NCI-H2081 treated with DMSO at 0.1 percent for 48 hours (cell line): ENCODE measurements at regions not wholly inside any gene's neighbourhood (a gene's known extent, or its start where the extent isn't known, plus 50 kb on each side); places are given as distances from the start of the nearest gene placed in this dataset.
"Not testable (repeated sequence)": the region's sequence is repeated elsewhere in the genome, so short reads cannot be mapped to it uniquely, and the experiment has no call there.

Experiments used
- DNase-seq: peaks from one replicate; lab custom pipeline; 2025; lab: John Stamatoyannopoulos, UW

GRCh38 chr14:44453433-44454171 lies 53.5 kb downstream of the FSCB start:
- DNase-seq: no peak

GRCh38 chr14:44450232-44450631 lies 56.9 kb downstream of the FSCB start:
- not testable (repeated sequence) for DNase-seq

- no peak for DNase-seq
These were observed 57.4 kb downstream of the FSCB start for GRCh38 chr14:44449680-44450079.

DNA sequence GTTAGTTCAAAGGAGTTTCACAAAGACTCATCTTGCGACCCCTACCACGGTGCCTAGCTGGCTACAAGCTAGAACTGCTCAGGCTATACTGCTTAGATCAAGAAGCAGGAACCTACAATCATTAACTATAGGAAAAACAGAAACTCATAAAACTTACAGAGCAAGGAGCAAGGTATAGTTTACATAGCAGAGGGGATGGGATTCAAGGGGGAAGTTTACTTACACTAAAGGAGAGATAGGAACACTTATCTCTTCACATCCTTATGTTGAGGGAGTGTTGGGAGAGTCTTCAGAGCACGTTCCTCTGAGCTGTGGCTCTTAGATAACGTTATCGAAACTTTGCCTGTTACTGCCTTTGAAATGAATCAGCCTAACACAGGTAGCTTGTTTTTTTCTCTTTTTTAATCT lies 58.1 kb downstream of the FSCB start:
- no peak for DNase-seq

DNA sequence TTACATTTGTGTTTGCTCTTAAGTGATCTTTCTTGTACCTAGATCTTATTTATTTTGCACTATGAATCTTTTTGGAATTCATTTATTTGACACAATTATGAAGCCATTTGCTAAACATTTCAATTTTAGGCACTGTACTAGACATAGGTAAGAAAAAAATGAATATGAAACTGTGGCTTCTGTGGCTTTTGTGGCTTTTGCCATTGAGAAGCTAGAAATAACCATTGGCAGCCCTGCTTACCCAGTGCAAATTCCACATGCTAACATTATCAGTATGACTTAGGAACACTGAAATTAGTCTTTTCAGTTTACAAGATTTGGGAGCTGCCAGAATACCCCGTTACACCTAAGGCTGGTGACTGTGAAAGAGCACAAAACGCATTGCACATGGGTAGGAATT lies 60.1 kb downstream of the FSCB start:
- no peak for DNase-seq

DNA sequence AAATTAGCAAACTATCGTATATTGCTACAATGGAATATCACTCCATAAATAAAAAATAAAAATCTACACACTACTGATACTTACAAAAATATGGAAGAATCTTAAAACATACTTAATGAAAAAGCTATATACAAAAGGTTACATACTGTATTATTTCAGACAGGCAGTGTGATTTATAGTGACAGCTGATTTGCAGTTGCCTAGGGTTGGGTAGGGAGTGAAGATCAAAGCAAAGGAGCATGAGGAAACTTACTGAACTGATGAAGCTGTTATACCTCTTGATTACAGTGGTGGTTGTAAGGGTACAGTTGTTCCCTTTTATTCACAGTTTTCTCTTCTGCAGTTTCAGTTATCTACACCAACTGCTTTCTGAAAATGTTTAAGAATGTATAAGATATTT lies 62.6 kb downstream of the FSCB start:
- DNase-seq: no peak

- no peak for DNase-seq
These were observed 68.1 kb downstream of the FSCB start for GRCh38 chr14:44438936-44439335.

GRCh38 chr14:44438221-44438620 lies 68.9 kb downstream of the FSCB start:
- DNase-seq: no peak

DNA sequence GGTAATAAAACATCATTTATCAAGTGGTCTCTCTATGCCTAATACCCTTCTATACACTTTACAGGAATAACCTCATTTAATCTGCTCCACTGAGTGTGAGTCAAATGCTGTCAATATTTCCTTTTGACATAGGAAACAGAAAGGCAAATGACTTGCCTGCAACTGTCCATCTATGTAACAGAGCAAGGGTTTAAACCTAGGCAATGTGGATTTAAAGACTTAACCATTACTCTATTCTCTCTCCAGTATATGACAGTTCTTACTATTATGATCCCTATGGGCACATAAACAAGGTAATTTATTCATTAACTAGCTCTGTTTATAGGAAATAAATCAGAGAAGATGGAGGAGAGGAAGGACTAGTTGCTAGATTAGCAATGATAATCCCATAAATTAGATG lies 70.6 kb downstream of the FSCB start:
- no peak for DNase-seq

- no peak for DNase-seq
These were observed 78.7 kb downstream of the FSCB start for GRCh38 chr14:44428231-44428945.

DNA sequence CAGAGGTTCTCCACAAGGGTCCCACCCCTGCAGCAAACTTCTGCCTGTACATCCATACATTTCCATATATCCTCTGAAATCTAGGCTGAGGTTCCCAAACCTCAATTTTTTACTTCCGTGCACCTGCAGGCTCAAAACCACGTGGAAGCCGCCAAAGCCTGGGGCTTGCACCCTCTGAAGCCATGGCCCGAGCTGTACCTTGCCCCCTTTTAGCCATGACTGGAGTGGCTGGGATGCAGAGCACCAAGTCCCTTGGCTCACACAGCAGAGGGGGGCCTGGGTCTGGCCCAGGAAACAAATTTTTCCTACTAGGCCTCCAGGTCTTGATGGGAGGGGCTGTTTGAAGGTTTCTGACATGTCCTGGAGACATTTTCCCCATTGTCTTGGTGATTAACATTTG lies 84.4 kb downstream of the FSCB start:
- DNase-seq: no peak

- DNase-seq: no peak
These were observed 86.9 kb downstream of the FSCB start for GRCh38 chr14:44420226-44420625.

- no peak for DNase-seq
These were observed 88.2 kb downstream of the FSCB start for GRCh38 chr14:44418856-44419255.

GRCh38 chr14:44417809-44418208 lies 89.3 kb downstream of the FSCB start:
- no peak for DNase-seq

- DNase-seq: no peak
These were observed 92.4 kb downstream of the FSCB start for GRCh38 chr14:44414646-44415045.

DNA sequence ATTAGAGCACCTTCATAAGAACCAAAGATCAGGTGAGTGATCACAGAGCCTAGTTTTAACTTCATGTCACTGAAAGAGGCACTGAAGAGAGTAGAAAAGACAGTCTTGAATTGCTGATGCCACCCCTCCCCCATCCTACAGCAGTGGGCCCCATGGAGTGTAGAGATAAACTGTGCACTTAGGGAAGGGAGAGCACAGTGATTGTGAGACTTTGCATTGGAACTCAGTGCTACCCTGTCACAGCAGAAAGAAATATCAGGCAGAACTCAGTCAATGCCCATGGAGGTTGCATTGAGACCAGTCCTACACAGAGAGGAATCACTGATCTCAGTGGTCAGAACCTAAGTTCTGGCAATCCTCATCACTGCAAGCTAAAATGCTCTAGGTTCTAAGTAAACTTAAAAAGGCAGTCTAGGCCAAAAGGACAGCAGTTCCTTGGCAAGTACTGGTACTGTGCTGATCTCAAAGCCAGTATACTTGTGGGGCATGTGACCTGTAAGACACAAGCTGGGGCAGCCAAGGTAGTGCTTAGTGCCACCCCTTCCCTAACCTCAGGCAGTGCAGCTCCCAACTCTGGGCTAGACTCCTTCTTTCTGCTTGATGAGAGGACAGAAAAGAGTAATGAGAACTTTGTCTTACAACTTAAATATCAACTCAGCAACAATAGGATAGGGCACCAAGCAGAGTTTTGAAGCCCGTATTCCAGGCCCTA lies 94.1 kb downstream of the FSCB start:
- no peak for DNase-seq

GRCh38 chr14:44405011-44405486 lies 102.0 kb downstream of the FSCB start:
- DNase-seq: no peak

- DNase-seq: no peak
These were observed 102.5 kb downstream of the FSCB start for GRCh38 chr14:44404599-44404998.

DNA sequence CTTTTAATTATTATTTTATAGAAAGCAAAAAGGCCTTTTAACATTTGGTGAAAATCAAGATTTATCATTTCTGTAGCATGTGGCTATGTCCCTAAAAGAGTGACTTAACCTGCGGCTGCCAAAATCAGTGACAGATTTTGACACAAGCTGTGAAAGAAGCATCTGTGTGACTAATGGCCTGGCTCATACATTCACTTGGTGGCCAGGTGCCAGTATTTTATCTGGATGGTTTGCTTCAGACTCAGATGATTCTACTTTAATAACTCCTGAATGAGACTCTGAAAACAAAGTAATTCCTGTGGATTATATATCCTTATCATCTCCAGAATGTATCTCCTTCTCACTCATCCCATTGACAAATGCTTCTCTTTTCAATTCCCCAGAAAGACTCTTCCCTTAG lies 103.0 kb downstream of the FSCB start:
- no peak for DNase-seq

- no peak for DNase-seq
These were observed 103.9 kb downstream of the FSCB start for GRCh38 chr14:44403193-44403592.

DNA sequence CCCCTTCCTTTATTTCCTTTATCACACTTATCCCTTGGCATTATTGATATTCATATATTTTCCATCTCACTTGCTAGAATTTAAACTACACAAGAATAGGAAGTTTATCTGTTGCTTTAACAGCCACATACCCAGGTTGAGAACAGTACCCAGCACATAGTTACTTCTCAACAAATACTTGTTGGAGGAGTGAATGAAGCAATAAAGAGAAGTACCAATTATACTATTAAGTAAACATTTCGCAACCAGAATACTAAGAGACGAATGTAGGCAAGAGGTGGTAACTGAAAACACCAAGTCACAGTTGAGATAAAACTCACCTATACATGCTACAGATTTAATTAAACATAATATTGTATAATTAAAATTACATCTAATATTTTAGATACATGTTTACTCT lies 110.9 kb downstream of the FSCB start:
- no peak for DNase-seq

- no peak for DNase-seq
These were observed 114.1 kb downstream of the FSCB start for GRCh38 chr14:44392984-44393383.

DNA sequence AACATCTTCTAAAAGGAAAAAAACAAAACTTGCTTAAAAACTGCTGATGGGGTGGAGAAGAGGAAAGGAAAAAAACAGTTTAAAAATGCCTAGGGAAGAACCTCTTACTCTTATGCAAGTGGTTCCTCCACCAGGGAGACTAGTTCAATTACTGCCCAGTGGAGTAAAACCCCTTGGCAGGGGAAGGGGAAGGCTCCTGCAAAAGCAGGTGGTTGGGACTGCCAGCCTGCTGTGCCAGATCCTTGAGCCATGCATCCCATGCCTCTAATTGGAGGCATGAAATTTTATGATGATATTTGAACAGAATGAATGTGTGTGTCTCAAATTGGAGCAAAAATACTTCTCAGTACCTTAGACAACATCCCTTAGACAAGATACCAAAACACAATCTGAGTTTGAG lies 118.8 kb downstream of the FSCB start:
- DNase-seq: no peak
